ENCODE measurements at regions not wholly inside any gene's neighbourhood (a gene's known extent, or its start where the extent isn't known, plus 50 kb on each side); places are given as distances from the start of the nearest gene placed in this dataset.

- TF ChIP-seq LEF1 (IDR thresholded peaks at IDR 0.05; ENCODE audit: borderline replicate concordance) (no peak), SUZ12 (IDR thresholded peaks at IDR 0.05) (no peak), CTBP1 (IDR thresholded peaks at IDR 0.05; ENCODE audit: borderline replicate concordance) (no peak), ELF4 (IDR thresholded peaks at IDR 0.05) (no peak), FOXM1 (IDR thresholded peaks at IDR 0.05; ENCODE audit: borderline replicate concordance) (no peak), HDGF (IDR thresholded peaks at IDR 0.05; ENCODE audit: borderline replicate concordance) (no peak), BHLHE40 (IDR thresholded peaks at IDR 0.05; ENCODE audit: borderline replicate concordance) (no peak), L3MBTL2 (conservative IDR thresholded peaks at IDR 0.05) (no peak), SP1 (IDR thresholded peaks at IDR 0.05) (no peak), FOXK2 (IDR thresholded peaks at IDR 0.05) (no peak), ZNF384 (IDR thresholded peaks at IDR 0.05) (no peak)
- TF ChIP-seq, protein P1, sequence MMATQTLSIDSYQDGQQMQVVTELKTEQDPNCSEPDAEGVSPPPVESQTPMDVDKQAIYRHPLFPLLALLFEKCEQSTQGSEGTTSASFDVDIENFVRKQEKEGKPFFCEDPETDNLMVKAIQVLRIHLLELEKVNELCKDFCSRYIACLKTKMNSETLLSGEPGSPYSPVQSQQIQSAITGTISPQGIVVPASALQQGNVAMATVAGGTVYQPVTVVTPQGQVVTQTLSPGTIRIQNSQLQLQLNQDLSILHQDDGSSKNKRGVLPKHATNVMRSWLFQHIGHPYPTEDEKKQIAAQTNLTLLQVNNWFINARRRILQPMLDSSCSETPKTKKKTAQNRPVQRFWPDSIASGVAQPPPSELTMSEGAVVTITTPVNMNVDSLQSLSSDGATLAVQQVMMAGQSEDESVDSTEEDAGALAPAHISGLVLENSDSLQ (IDR thresholded peaks at IDR 0.05), result no peak
Measured at GRCh38 chr6:4253604-4254231, 118.3 kb upstream of the ECI2 start.

All from HEK293T (cell line).